OCI-LY7 (cell line): ENCODE measurements at regions not wholly inside any gene's neighbourhood (a gene's known extent, or its start where the extent isn't known, plus 50 kb on each side); places are given as distances from the start of the nearest gene placed in this dataset.
"Not testable (repeated sequence)": the region's sequence is repeated elsewhere in the genome, so short reads cannot be mapped to it uniquely, and the experiment has no call there.

Experiments used
- EZH2phosphoT487 ChIP-seq: fragments of 200-600 bp; sonication (generic); IDR thresholded peaks from 2 replicates; pipeline ENCODE4 v1.6.1; 2018; ENCODE audit warnings: low read depth, borderline replicate concordance, mild to moderate bottlenecking, mixed run types, antibody characterized with exemption, low read length, moderate library complexity, mixed read lengths
- TF ChIP-seq, protein P1 (sequence below): fragments of 200-600 bp; sonication (generic); conservative IDR thresholded peaks from 2 replicates; pipeline ENCODE4 v1.5.1; 2014; ENCODE audit warnings: mild to moderate bottlenecking, antibody characterized with exemption, low read length, moderate library complexity, mixed read lengths

GRCh38 chr6:60750353-60751081, 1535.5 kb downstream of the KHDRBS2 start:
- TF ChIP-seq, protein P1, sequence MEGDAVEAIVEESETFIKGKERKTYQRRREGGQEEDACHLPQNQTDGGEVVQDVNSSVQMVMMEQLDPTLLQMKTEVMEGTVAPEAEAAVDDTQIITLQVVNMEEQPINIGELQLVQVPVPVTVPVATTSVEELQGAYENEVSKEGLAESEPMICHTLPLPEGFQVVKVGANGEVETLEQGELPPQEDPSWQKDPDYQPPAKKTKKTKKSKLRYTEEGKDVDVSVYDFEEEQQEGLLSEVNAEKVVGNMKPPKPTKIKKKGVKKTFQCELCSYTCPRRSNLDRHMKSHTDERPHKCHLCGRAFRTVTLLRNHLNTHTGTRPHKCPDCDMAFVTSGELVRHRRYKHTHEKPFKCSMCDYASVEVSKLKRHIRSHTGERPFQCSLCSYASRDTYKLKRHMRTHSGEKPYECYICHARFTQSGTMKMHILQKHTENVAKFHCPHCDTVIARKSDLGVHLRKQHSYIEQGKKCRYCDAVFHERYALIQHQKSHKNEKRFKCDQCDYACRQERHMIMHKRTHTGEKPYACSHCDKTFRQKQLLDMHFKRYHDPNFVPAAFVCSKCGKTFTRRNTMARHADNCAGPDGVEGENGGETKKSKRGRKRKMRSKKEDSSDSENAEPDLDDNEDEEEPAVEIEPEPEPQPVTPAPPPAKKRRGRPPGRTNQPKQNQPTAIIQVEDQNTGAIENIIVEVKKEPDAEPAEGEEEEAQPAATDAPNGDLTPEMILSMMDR = not testable (repeated sequence)
- not testable (repeated sequence) for TF ChIP-seq EZH2phosphoT487
